Urothelium cell line (cell line): ENCODE measurements at regions not wholly inside any gene's neighbourhood (a gene's known extent, or its start where the extent isn't known, plus 50 kb on each side); places are given as distances from the start of the nearest gene placed in this dataset.
A peak's percentile ranks its signal among the peaks of the same experiment; 100 is the strongest.
"Not testable (repeated sequence)": the region's sequence is repeated elsewhere in the genome, so short reads cannot be mapped to it uniquely, and the experiment has no call there.

Experiments used
- DNase-seq: peaks from one replicate; pipeline ENCODE4 v3.0.0; 2011; ENCODE audit warnings: low spot score, mixed read lengths
- FAIRE-seq: peaks from 2 replicates; lab custom pipeline; 2011; peaks lifted over from hg19 to GRCh38; lab: Jason Lieb, UNC

- DNase-seq, FAIRE-seq: not testable (repeated sequence)
Measured at GRCh38 chr11:28787897-28788296, 679.7 kb downstream of the METTL15 start.

GRCh38 chr11:28777126-28777525 lies 668.9 kb downstream of the METTL15 start:
- DNase-seq, result no peak
- no peak for FAIRE-seq

- no peak for FAIRE-seq
- no peak for DNase-seq
Measured at GRCh38 chr11:28773606-28774005, 665.4 kb downstream of the METTL15 start.

- DNase-seq (no peak), FAIRE-seq (no peak)
Measured at GRCh38 chr11:28770806-28771205, 662.6 kb downstream of the METTL15 start.

GRCh38 chr11:28767574-28767973 lies 659.4 kb downstream of the METTL15 start:
- DNase-seq, result peak; percentile 40
- FAIRE-seq, result no peak

GRCh38 chr11:28763876-28764275 lies 655.7 kb downstream of the METTL15 start:
- FAIRE-seq (no peak), DNase-seq (no peak)

- no peak for DNase-seq
- no peak for FAIRE-seq
Measured at GRCh38 chr11:28763151-28763550, 655.0 kb downstream of the METTL15 start.

GRCh38 chr11:28760676-28761390 lies 652.6 kb downstream of the METTL15 start:
- no peak for FAIRE-seq
- peak; percentile 26 for DNase-seq

GRCh38 chr11:28759311-28759710 lies 651.1 kb downstream of the METTL15 start:
- FAIRE-seq (no peak), DNase-seq (peak; percentile 12)

GRCh38 chr11:28757725-28758515 lies 649.7 kb downstream of the METTL15 start:
- DNase-seq (no peak), FAIRE-seq (peak; percentile 13)

GRCh38 chr11:28756977-28757376 lies 648.8 kb downstream of the METTL15 start:
- FAIRE-seq, result peak; percentile 32
- DNase-seq, result peak; percentile 44

- DNase-seq, result no peak
Measured at GRCh38 chr11:28743061-28743550, 634.9 kb downstream of the METTL15 start.

GRCh38 chr11:28739489-28740280 lies 631.5 kb downstream of the METTL15 start:
- FAIRE-seq (no peak), DNase-seq (no peak)

More at GRCh38 chr11:28743061-28743550, 634.9 kb downstream of the METTL15 start:
- FAIRE-seq, result no peak

GRCh38 chr11:28738549-28738948 lies 630.4 kb downstream of the METTL15 start:
- FAIRE-seq (no peak), DNase-seq (no peak)

GRCh38 chr11:28736256-28736655 lies 628.1 kb downstream of the METTL15 start:
- FAIRE-seq (no peak), DNase-seq (no peak)

GRCh38 chr11:28735511-28735910 lies 627.3 kb downstream of the METTL15 start:
- FAIRE-seq (no peak), DNase-seq (no peak)

GRCh38 chr11:28730889-28731288 lies 622.7 kb downstream of the METTL15 start:
- DNase-seq (no peak), FAIRE-seq (no peak)

- DNase-seq (no peak), FAIRE-seq (no peak)
Measured at GRCh38 chr11:28730336-28730735, 622.1 kb downstream of the METTL15 start.

GRCh38 chr11:28729339-28729738 lies 621.2 kb downstream of the METTL15 start:
- no peak for FAIRE-seq
- DNase-seq, result no peak

GRCh38 chr11:28728666-28729065 lies 620.5 kb downstream of the METTL15 start:
- no peak for DNase-seq
- no peak for FAIRE-seq

GRCh38 chr11:28727254-28727653 lies 619.1 kb downstream of the METTL15 start:
- no peak for DNase-seq
- no peak for FAIRE-seq
